Fibroblast of mammary gland (primary cell): ENCODE measurements at regions not wholly inside any gene's neighbourhood (a gene's known extent, or its start where the extent isn't known, plus 50 kb on each side); places are given as distances from the start of the nearest gene placed in this dataset.

ENCODE experiments used
- DNase-seq: peaks from one replicate; pipeline ENCODE4 v3.0.0-alpha.2; 2010; ENCODE audit warnings: low read depth
- H3K4me3 ChIP-seq: 2 replicates; pipeline ENCODE4 v1.5.1; 2011; ENCODE audit warnings: low read depth, mild to moderate bottlenecking, low read length, moderate library complexity; ENCODE audit not compliant: control insufficient read depth
- CTCF ChIP-seq: conservative IDR thresholded peaks from 2 replicates; pipeline ENCODE4 v1.5.1; 2011; ENCODE audit warnings: low read depth, low read length, inconsistent platforms; ENCODE audit not compliant: control insufficient read depth, insufficient read depth

GRCh38 chr1:90200646-90201205 is 205.8 kb downstream of the ZNF326 start:
- H3K4me3 ChIP-seq, result no peak overlapping the region
- no peak for DNase-seq
- TF ChIP-seq CTCF, result no peak

- TF ChIP-seq CTCF, result no peak
- no peak for DNase-seq
- no peak overlapping the region for H3K4me3 ChIP-seq
Measured at GRCh38 chr1:90198616-90199332, 203.9 kb downstream of the ZNF326 start.

GRCh38 chr1:90193116-90193515 is 198.2 kb downstream of the ZNF326 start:
- no peak overlapping the region for H3K4me3 ChIP-seq
- DNase-seq, result no peak
- no peak for TF ChIP-seq CTCF

GRCh38 chr1:90192408-90192807 is 197.5 kb downstream of the ZNF326 start:
- no peak for DNase-seq
- no peak for TF ChIP-seq CTCF
- H3K4me3 ChIP-seq, result no peak overlapping the region

- no peak overlapping the region for H3K4me3 ChIP-seq
- no peak for TF ChIP-seq CTCF
- DNase-seq, result no peak
Measured at GRCh38 chr1:90190523-90190922, 195.6 kb downstream of the ZNF326 start.

- DNase-seq, result no peak
- TF ChIP-seq CTCF, result no peak
- H3K4me3 ChIP-seq, result no peak overlapping the region
Measured at GRCh38 chr1:90189889-90190288, 195.0 kb downstream of the ZNF326 start.

- TF ChIP-seq CTCF, result no peak
- no peak overlapping the region for H3K4me3 ChIP-seq
- DNase-seq, result no peak
Measured at GRCh38 chr1:90187323-90187585, 192.3 kb downstream of the ZNF326 start.
